ENCODE measurements at regions not wholly inside any gene's neighbourhood (a gene's known extent, or its start where the extent isn't known, plus 50 kb on each side); places are given as distances from the start of the nearest gene placed in this dataset.

DNA sequence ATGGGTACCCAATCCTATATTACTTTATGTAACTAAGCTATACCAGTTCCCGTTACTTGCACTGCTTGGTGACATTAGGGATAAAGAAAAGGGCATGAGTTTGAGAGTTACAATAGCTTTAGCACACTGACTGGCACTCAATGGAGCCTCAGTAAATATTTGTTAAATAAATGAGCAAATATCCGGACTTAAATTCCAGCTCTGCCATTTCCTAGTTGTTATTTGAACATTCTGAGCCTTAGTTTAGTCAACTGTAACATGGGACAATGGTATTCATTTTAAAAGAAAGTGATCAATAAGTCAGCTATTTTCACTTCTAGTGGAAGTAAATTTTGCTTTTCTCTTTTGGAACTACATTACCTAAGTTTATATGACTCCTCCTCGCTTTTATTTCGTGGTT lies 198.7 kb downstream of the ZC3H11B start:
- TF ChIP-seq ZNF544 (tag by site-specific recombination; IDR thresholded peaks at IDR 0.05) (no peak), MEIS1 (CRISPR knock-in tag; IDR thresholded peaks at IDR 0.05; ENCODE audit: borderline replicate concordance) (no peak)
- TF ChIP-seq, protein P1, sequence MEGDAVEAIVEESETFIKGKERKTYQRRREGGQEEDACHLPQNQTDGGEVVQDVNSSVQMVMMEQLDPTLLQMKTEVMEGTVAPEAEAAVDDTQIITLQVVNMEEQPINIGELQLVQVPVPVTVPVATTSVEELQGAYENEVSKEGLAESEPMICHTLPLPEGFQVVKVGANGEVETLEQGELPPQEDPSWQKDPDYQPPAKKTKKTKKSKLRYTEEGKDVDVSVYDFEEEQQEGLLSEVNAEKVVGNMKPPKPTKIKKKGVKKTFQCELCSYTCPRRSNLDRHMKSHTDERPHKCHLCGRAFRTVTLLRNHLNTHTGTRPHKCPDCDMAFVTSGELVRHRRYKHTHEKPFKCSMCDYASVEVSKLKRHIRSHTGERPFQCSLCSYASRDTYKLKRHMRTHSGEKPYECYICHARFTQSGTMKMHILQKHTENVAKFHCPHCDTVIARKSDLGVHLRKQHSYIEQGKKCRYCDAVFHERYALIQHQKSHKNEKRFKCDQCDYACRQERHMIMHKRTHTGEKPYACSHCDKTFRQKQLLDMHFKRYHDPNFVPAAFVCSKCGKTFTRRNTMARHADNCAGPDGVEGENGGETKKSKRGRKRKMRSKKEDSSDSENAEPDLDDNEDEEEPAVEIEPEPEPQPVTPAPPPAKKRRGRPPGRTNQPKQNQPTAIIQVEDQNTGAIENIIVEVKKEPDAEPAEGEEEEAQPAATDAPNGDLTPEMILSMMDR (tag by site-specific recombination; IDR thresholded peaks at IDR 0.05) = no peak
- TF ChIP-seq, protein P2, sequence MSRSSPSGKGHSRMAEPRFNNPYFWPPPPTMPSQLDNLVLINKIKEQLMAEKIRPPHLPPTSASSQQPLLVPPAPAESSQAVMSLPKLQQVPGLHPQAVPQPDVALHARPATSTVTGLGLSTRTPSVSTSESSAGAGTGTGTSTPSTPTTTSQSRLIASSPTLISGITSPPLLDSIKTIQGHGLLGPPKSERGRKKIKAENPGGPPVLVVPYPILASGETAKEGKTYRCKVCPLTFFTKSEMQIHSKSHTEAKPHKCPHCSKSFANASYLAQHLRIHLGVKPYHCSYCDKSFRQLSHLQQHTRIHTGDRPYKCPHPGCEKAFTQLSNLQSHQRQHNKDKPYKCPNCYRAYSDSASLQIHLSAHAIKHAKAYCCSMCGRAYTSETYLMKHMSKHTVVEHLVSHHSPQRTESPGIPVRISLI (tag by site-specific recombination; IDR thresholded peaks at IDR 0.05) = no peak
